HCT116 (cell line): ENCODE measurements at regions not wholly inside any gene's neighbourhood (a gene's known extent, or its start where the extent isn't known, plus 50 kb on each side); places are given as distances from the start of the nearest gene placed in this dataset.
"Not testable (repeated sequence)": the region's sequence is repeated elsewhere in the genome, so short reads cannot be mapped to it uniquely, and the experiment has no call there.

Source experiments
- ATAC-seq: fragments of 200-7000 bp; cut with Tn5 transposase; 2 replicates; pipeline ENCODE4 v1.9.1; 2020; ENCODE audit warnings: mild to moderate bottlenecking, moderate library complexity
- BruUV-seq: library from RNA; stranded (reverse); fragments of 400-500 nt; replicated peaks from 2 replicates; lab custom pipeline; 2021; lab: Mats Ljungman, UMichigan
- CTCF ChIA-PET: fragments of 300-600 bp; sonication (Branson Sonifier 250); formaldehyde crosslinking; loops from one replicate; lab custom pipeline; 2021; ENCODE audit warnings: antibody characterized with exemption; lab: Charles Lee
- POLR2A ChIA-PET: fragments of 300-600, 350-600 bp; sonication (Branson Sonifier 250); formaldehyde crosslinking; loops from one replicate; lab custom pipeline; 2021; ENCODE audit warnings: antibody characterized with exemption; lab: Charles Lee
- RAD21 ChIA-PET, 2 experiments: fragments of 300-600 bp; sonication (Branson Sonifier 250); formaldehyde crosslinking; loops; one replicate each; lab custom pipeline; 2023; ENCODE audit warnings: low total read pairs in 2 of 2; ENCODE audit not compliant: uncharacterized antibody in 2 of 2, unreplicated experiment in 2 of 2, low non-redundant PET in 1 of 2; lab: Charles Lee
- DNase-seq: peaks from one replicate; pipeline ENCODE4 v3.0.0-alpha.2; 2010; ENCODE audit warnings: low read depth, low spot score
- H2AFZ ChIP-seq: fragments of 200-600 bp; shearing (Covaris generic), sonication (generic); 2 replicates; pipeline ENCODE4 v1.6.1; 2017; ENCODE audit warnings: low read depth, mixed run types, mixed read lengths, antibody characterized with exemption, low read length; ENCODE audit not compliant: poor library complexity, severe bottlenecking
- H3K27ac ChIP-seq: 2 replicates; pipeline ENCODE4 v1.5.1; 2012; ENCODE audit warnings: low read depth, low read length
- H3K27me3 ChIP-seq: fragments of 200-600 bp; sonication (generic); 2 replicates; pipeline ENCODE4 v1.6.1; 2016; ENCODE audit warnings: mixed run types, low read length, mixed read lengths; ENCODE audit not compliant: insufficient read depth
- H3K36me3 ChIP-seq, 2 experiments: fragments of 200-500 bp in 1 of 2; fragments of 200-600 bp in 1 of 2; sonication (Bioruptor generic) in 1 of 2; sonication (generic) in 1 of 2; 2 replicates each; pipeline versions ENCODE4 v1.5.1 to v1.6.1; 2014 to 2016; ENCODE audit warnings: low read length in 2 of 2, inconsistent platforms in 1 of 2, mixed read lengths in 1 of 2, mixed run types in 1 of 2; ENCODE audit not compliant: insufficient read depth in 2 of 2, control insufficient read depth in 1 of 2
- H3K4me1 ChIP-seq, 2 experiments: fragments of 200-600 bp in 1 of 2; sonication (generic) in 1 of 2; 2 replicates each; pipeline versions ENCODE4 v1.5.1 to v1.6.1; 2012 to 2017; ENCODE audit warnings: low read length in 2 of 2, inconsistent platforms in 1 of 2, mild to moderate bottlenecking in 1 of 2, mixed read lengths in 1 of 2, mixed run types in 1 of 2, moderate library complexity in 1 of 2; ENCODE audit not compliant: insufficient read depth in 2 of 2, control insufficient read depth in 1 of 2
- H3K4me2 ChIP-seq: fragments of 200-600 bp; sonication (generic); 2 replicates; pipeline ENCODE4 v1.6.1; 2017; ENCODE audit warnings: mixed run types, low read length, mixed read lengths
- H3K4me3 ChIP-seq, 2 experiments: fragments of 200-600 bp in 1 of 2; sonication (generic) in 1 of 2; replicated peaks in 1 of 2; 2 replicates each; pipeline ENCODE4 v1.5.1; 2011 to 2016; ENCODE audit warnings: low read length in 2 of 2, control low read depth in 1 of 2, low read depth in 1 of 2, mild to moderate bottlenecking in 1 of 2, mixed read lengths in 1 of 2, mixed run types in 1 of 2
- H3K79me2 ChIP-seq: fragments of 200-600 bp; sonication (generic); 2 replicates; pipeline ENCODE4 v1.6.1; 2017; ENCODE audit warnings: mild to moderate bottlenecking, mixed run types, low read length, moderate library complexity, mixed read lengths; ENCODE audit not compliant: insufficient read depth
- H3K9ac ChIP-seq: fragments of 200-600 bp; sonication (generic); 2 replicates; pipeline ENCODE4 v1.6.1; 2016; ENCODE audit warnings: low read length, mixed read lengths
- H3K9me2 ChIP-seq: fragments of 200-600 bp; sonication (generic), shearing (Covaris generic); 2 replicates; pipeline ENCODE4 v1.6.1; 2017; ENCODE audit warnings: mixed run types, mild to moderate bottlenecking, moderate library complexity; ENCODE audit not compliant: insufficient read depth
- H3K9me3 ChIP-seq, 2 experiments: fragments of 200-500 bp in 1 of 2; fragments of 200-600 bp in 1 of 2; sonication (Bioruptor generic) in 1 of 2; sonication (generic) in 1 of 2; 2 replicates each; pipeline ENCODE4 v1.6.1; 2014 to 2017; ENCODE audit warnings: low read length in 2 of 2, mixed read lengths in 2 of 2, inconsistent platforms in 1 of 2, low read depth in 1 of 2, mild to moderate bottlenecking in 1 of 2, mixed run types in 1 of 2, moderate library complexity in 1 of 2; ENCODE audit not compliant: control insufficient read depth in 1 of 2, insufficient read depth in 1 of 2
- H4K20me1 ChIP-seq: fragments of 200-600 bp; sonication (generic), shearing (Covaris generic); 2 replicates; pipeline ENCODE4 v1.6.1; 2017; ENCODE audit warnings: mixed run types, mild to moderate bottlenecking, moderate library complexity; ENCODE audit not compliant: insufficient read depth
- CBX3 ChIP-seq: IDR thresholded peaks from 2 replicates; pipeline ENCODE4 v1.6.1; 2012; ENCODE audit warnings: low read depth
- CEBPB ChIP-seq: IDR thresholded peaks from 2 replicates; pipeline ENCODE4 v1.6.1; 2012; ENCODE audit warnings: low read depth
- EZH2phosphoT487 ChIP-seq: fragments of 200-600 bp; IDR thresholded peaks from 2 replicates; pipeline ENCODE4 v1.6.1; 2018; ENCODE audit warnings: antibody characterized with exemption, borderline replicate concordance
- FOSL1 ChIP-seq: IDR thresholded peaks from 2 replicates; pipeline ENCODE4 v1.6.1; 2012; ENCODE audit warnings: low read depth
- JUND ChIP-seq: IDR thresholded peaks from 2 replicates; pipeline ENCODE4 v1.6.1; 2012
- POLR2A ChIP-seq: IDR thresholded peaks from 2 replicates; pipeline ENCODE4 v1.7.0; 2011; ENCODE audit warnings: borderline replicate concordance; ENCODE audit not compliant: insufficient read depth, insufficient read length; ENCODE audit errors: extremely low read depth
- POLR2AphosphoS5 ChIP-seq: IDR thresholded peaks from 2 replicates; pipeline ENCODE4 v1.6.1; 2011; ENCODE audit warnings: mild to moderate bottlenecking, low read depth, low read length, moderate library complexity
- RAD21 ChIP-seq: IDR thresholded peaks from 2 replicates; pipeline ENCODE4 v1.6.1; 2012; ENCODE audit warnings: low read depth, mild to moderate bottlenecking
- SP1 ChIP-seq: IDR thresholded peaks from 2 replicates; pipeline ENCODE4 v1.6.1; 2012; ENCODE audit warnings: low read depth
- SRF ChIP-seq: IDR thresholded peaks from 2 replicates; pipeline ENCODE4 v1.6.1; 2012; ENCODE audit warnings: low read depth
- TCF7L2 ChIP-seq: IDR thresholded peaks from 2 replicates; pipeline ENCODE4 v1.7.0; 2011; ENCODE audit warnings: borderline replicate concordance, inconsistent platforms; ENCODE audit not compliant: insufficient read depth, insufficient read length; ENCODE audit errors: extremely low read depth
- YY1 ChIP-seq: IDR thresholded peaks from 2 replicates; pipeline ENCODE4 v1.6.1; 2011; ENCODE audit warnings: low read length, low read depth, moderate library complexity, mild to moderate bottlenecking; ENCODE audit not compliant: insufficient replicate concordance; ENCODE audit errors: extremely low read depth
- ZNF274 ChIP-seq: fragments of 200-500 bp; sonication (Bioruptor generic); IDR thresholded peaks from 2 replicates; pipeline ENCODE4 v1.6.1; 2014; ENCODE audit warnings: mild to moderate bottlenecking, low read depth, low read length, inconsistent platforms
- intact Hi-C: fragments of 100-400 bp; cut with micrococcal nuclease; formaldehyde crosslinking; loops from 2 replicates; pipeline ENCODE4 v1.10.0; 2022
- TF ChIP-seq, protein P1 (sequence below): IDR thresholded peaks from 2 replicates; pipeline ENCODE4 v1.6.1; 2012
- TF ChIP-seq, protein P2 (sequence below): IDR thresholded peaks from 2 replicates; pipeline ENCODE4 v1.6.1; 2012

DNA sequence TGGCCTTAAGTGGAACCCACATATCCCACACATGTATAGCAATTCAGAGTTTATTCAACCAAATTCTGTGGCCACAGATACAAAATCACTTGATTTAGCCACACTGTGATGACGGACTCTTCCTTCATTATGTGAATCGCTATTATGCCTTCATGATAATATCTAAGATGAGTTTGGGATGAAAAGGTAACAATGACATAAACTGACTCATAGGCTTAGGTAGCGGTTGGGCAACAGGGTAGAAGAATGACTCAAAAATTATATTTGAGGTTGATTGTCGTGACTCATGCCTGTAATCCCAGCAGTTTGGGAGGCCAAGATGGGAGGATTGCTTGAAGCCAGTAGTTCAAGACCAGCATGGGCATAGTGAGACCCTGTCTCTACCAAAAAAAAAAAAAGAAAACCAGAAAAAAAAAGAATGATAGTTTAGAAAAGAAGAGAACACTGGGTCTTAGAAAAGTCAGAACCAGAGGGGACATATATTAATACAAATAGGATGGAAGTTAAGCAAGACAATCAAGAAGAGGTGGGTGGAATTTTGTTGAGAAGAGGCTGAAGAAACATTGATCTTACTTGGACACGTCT lies 70.4 kb upstream of the USP9X start:
- H3K4me1 ChIP-seq: peaks cover 4 to 23% of the 10 kb centered on the region in 2 experiments; a peak in 3 of 4 replicates
- H3K27ac ChIP-seq: no peak overlapping the region
- no TSS peak for BruUV-seq
- no peaks in the 10 kb centered on the region for H3K27me3 ChIP-seq
- no peaks in the 10 kb centered on the region for H3K9me3 ChIP-seq
- H3K36me3 ChIP-seq: no peaks in the 10 kb centered on the region
- no peak overlapping the region for H3K4me3 ChIP-seq
- H3K9ac ChIP-seq: no peak overlapping the region
- H4K20me1 ChIP-seq: no peaks in the 10 kb centered on the region
- POLR2A ChIA-PET: no interaction called here
- H3K9me2 ChIP-seq: no peaks in the 10 kb centered on the region
- H2AFZ ChIP-seq: no peak overlapping the region
- peak overlapping the region; percentile 37 for H3K4me2 ChIP-seq
- TF ChIP-seq, protein P1, sequence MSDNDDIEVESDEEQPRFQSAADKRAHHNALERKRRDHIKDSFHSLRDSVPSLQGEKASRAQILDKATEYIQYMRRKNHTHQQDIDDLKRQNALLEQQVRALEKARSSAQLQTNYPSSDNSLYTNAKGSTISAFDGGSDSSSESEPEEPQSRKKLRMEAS: no peak
- TF ChIP-seq, protein P2, sequence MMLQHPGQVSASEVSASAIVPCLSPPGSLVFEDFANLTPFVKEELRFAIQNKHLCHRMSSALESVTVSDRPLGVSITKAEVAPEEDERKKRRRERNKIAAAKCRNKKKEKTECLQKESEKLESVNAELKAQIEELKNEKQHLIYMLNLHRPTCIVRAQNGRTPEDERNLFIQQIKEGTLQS: peak; percentile 34; the same call in 1 of the 2 replicates
- TF ChIP-seq CBX3 (0 out of 2 replicates have a peak, but pooled peaks have one; percentile 80), JUND (peak; percentile 82), POLR2A (no peak), ZNF274 (no peak), RAD21 (peak; percentile 1; the same call in 1 of the 2 replicates), FOSL1 (peak; percentile 89), YY1 (no peak), CEBPB (peak; percentile 95), POLR2AphosphoS5 (no peak), SRF (peak; percentile 49; the same call in 1 of the 2 replicates), SP1 (peak; percentile 62; the same call in 1 of the 2 replicates), TCF7L2 (no peak), EZH2phosphoT487 (no peak)
- CTCF ChIA-PET: no interaction called here
- intact Hi-C loops: no loop called here
- RAD21 ChIA-PET: no interaction called here
- ATAC-seq (peak; percentile 56), DNase-seq (peak; percentile 51)
- no peaks in the 10 kb centered on the region for H3K79me2 ChIP-seq

DNA sequence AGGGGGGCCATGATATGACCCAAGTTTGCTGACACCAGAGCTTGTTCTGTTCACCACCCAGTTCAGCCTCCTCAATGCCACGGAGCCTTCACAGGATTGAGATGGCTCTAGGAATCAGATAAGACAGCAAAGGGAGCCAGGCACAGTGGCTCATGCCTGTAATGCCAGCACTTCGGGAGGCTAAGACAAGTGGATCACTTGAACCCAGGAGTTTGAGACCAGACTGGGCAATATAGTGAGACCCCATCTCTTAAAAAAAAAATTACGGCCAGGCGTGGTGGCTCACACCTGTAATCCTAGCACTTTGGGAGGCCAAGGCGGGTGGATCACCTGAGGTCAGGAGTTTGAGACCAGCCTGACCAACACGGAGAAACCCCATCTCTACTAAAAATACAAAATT lies 67.5 kb upstream of the USP9X start:
- H3K79me2 ChIP-seq, H3K9ac ChIP-seq, BruUV-seq, DNase-seq, H3K27ac ChIP-seq, H4K20me1 ChIP-seq, H3K9me3 ChIP-seq, H3K4me2 ChIP-seq, CTCF ChIA-PET, H2AFZ ChIP-seq, intact Hi-C loops, H3K9me2 ChIP-seq, H3K36me3 ChIP-seq, H3K27me3 ChIP-seq, H3K4me3 ChIP-seq, RAD21 ChIA-PET, ATAC-seq: not testable (repeated sequence)
- peaks cover 4 to 18% of the 10 kb centered on the region in 2 experiments for H3K4me1 ChIP-seq
- POLR2A ChIA-PET: interaction anchor here (0.7 kb wide), 1 partner anchor 64 kb away, joined by 4 read pairs; no protein-coding TSS in a partner anchor

DNA sequence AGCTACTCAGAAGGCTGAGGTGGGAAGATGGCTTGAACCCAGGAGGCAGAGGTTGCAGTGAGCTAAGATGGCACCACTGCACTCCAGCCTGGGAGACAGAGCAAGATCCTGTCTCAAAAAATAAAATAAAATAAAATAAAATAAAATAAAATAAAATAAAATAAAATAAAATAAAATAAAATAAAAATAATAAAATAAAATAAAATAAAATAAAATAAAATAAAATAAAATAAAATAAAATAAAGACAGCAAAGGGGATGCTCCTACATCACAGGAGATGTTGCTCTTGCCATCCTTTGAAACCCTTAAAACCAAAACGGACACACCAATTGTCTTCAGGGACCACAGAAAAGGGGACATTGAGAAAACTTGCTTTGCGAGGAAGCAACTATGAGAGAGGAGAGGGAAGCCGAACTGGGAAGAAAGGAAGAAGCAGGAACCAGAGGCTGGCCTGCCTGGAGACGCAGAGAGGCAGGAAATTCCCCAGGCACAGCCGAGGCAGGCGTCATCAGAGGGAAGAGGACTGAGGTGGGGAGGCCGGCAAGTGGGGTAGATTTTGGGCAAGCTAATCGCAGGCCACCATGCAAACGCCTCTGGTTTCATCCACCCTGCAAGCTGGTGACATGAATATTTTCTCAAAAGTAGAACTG lies 66.7 kb upstream of the USP9X start:
- not testable (repeated sequence) for H2AFZ ChIP-seq

More for the DNA sequence above, 66.7 kb upstream of the USP9X start:
- H3K9me2 ChIP-seq, H3K4me3 ChIP-seq, CTCF ChIA-PET, H3K27me3 ChIP-seq, POLR2A ChIA-PET, H3K36me3 ChIP-seq, H3K9me3 ChIP-seq, RAD21 ChIA-PET, intact Hi-C loops, BruUV-seq, H3K79me2 ChIP-seq, H4K20me1 ChIP-seq, H3K9ac ChIP-seq, H3K4me2 ChIP-seq, H3K27ac ChIP-seq, ATAC-seq, DNase-seq: not testable (repeated sequence)
- peaks cover 4 to 22% of the 10 kb centered on the region in 2 experiments for H3K4me1 ChIP-seq
